GM21529 (cell line): ENCODE measurements at regions not wholly inside any gene's neighbourhood (a gene's known extent, or its start where the extent isn't known, plus 50 kb on each side); places are given as distances from the start of the nearest gene placed in this dataset.
A peak's percentile ranks its signal among the peaks of the same experiment; 100 is the strongest.

ENCODE experiments used
- ATAC-seq: cut with Tn5 transposase; IDR thresholded peaks from one replicate; pipeline ENCODE4 v1.9.1; 2021; ENCODE audit not compliant: unreplicated experiment

DNA sequence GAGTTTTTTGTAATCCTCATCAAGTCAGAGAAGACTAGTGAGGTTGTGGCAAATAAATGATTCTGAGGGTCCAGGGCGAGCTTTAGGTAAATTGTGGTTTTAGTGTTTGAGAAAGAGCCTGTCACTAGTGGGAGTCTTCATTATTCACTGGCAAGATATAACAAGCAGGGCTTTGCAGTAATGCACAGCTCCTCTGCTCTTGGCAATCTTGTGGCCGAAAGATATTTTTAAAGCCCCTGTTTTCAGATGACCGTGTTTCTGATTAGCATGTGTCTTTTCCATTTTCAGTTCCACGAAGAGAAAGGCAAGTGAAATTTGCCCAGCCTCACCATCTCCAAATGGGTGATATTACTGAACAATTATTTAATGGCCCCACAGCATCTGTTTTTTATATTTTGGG, 154.0 kb upstream of the BCL6 start:
- no peak for ATAC-seq

DNA sequence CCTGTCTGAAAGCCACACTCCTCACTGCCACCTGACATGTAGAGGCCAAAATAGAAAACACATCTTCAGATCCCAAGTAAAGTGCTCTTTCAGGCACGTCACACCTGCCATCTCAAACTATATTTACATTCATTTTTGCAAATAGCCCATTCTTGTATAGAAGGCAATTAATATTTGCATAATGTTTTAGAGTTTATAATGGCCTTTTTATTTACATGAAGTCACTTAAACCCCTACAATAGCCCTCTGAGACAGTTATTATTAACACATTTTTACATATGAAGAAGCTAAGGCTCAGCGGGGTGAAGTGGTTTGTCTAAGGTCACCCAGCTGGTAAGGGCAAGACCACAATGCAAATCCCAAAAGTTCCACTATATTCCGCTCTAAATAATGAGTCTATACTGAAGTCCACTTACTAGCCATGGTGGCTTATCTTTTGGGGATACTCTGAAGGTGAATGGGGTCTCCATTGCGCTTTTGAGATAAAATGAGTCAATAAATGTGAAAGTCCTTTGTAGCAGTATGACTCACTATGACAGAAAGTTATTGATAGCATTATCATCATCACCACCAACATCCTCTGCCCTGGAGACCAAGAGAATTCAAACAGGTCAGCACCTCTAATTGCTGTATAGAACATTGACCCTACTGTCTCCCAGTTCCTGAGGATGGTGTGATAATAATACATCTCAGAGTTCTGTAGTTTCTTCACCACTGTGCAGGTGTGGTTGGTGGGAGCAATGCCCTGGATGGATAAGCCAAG, 155.9 kb upstream of the BCL6 start:
- ATAC-seq, result peak; percentile 51

- peak; percentile 78 for ATAC-seq
These were observed 156.8 kb upstream of the BCL6 start for GRCh38 chr3:187902041-187902471.

- no peak for ATAC-seq
These were observed 157.7 kb upstream of the BCL6 start for GRCh38 chr3:187902936-187903335.

DNA sequence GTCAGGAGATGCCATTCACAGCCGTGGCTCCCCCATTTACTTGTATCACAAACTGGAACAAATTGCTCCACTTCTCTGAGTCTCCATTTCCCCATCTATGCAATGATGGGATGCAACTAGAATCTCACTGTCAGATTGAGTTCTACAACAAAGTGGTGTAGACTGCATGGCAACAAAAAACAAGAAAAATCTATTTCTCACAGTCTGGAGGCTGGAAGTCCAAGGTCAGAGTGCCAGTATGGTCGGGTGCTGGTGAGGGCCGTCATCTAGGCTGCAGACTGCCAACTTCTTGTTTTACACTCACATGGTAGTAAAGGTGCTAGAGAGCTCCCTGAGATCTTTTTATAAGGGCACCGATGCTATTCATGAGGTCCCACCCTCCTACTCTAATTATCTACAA, 158.4 kb upstream of the BCL6 start:
- no peak for ATAC-seq

DNA sequence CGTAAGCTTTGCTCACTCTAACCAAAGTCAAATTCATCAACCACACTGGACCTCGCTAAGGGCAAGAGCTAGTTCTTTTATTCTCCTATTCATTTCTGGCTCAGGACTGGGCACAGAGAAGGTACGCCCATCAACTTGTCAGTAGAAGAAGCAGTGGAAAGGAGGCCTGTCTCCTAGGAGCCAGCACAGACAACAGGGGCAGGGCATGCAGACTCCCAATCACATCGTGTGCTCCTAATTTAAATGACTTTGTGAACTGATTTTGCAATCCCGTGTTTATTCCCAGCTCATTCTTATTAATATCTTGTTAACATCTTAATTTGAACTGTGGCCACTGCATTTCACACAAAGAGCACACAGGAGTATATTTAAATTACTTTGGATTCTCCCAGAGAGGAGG, 161.1 kb upstream of the BCL6 start:
- ATAC-seq, result no peak

DNA sequence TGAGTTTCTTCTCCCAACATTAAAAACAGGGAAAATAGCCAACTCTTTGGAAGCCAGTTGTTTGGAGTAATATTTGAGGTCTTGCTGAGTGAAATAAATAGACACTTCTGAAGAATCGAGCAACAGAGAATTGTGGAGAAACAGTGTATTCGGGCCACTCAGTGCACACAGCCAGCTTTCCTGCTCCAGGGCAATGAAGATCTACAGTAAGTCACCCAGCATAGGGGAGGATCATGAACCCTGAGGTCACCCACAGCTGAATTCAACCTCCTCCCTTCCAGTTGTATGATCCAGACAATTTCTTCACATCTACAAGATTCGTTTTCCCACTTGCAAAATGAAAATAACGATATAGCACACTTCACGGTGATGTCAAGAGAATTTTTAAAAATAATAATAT, 161.7 kb upstream of the BCL6 start:
- no peak for ATAC-seq

DNA sequence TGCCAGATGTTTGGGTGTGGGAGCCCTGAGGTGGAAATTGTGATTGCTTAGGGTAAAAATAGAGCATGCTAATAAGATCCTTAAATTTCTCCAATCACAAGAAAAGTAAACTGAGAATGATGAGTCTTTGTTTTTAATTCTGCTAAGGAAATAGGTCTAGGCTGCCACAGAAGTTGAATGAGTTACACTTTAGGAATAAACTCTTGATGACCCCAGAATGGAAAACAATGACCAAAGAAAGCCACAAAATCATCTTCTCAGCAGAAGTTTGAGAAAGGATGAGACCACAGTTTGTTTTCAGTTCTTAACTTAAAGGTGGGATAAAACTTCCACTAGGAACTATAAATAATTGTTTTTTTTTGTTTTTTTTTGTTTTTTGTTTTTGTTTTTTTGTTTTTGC, 164.6 kb upstream of the BCL6 start:
- no peak for ATAC-seq

- no peak for ATAC-seq
These were observed 166.7 kb upstream of the BCL6 start for GRCh38 chr3:187912007-187912406.

GRCh38 chr3:187913617-187914033, 168.4 kb upstream of the BCL6 start:
- ATAC-seq, result no peak

- no peak for ATAC-seq
These were observed 169.0 kb upstream of the BCL6 start for GRCh38 chr3:187914231-187914630.

GRCh38 chr3:187916072-187916471, 170.8 kb upstream of the BCL6 start:
- ATAC-seq, result no peak

- no peak for ATAC-seq
These were observed 172.9 kb upstream of the BCL6 start for GRCh38 chr3:187918081-187918644.

DNA sequence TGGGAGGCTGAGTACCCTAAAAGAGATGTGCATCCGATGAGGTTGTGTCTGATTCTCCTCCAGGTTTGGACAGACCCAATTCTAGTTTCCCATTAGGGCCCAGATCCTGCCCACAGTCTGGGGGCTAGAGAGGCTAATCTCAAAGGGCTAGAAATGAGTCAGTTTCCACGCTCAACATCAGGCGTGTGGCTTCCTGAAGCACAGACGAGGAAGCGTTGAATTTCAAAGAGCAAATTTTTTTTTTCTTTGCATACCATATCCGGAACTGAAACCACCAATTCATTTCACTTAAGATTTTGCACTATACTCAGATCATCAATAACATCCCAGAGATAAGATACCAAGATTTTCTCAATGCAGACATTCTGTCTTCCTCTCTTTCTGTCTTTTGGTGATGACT, 173.8 kb upstream of the BCL6 start:
- peak; percentile 93 for ATAC-seq

DNA sequence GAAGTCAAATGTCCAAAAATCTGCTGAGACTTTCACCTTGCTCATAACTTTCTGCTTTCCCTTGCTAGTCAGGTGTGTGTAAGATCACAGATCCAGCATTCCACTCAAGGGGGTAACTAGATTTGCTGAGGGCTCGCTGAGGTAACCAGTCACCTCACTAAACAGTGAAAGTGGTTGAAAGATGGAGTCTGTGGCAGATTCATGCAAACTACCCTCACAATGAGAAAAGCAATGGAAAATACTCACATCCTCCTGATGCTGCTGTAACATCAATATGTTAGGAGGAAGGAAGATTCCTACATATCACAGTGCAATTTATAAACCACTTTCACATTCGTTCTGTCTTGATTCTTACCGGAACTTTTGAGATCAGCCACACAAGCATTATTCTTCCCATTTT, 174.3 kb upstream of the BCL6 start:
- peak; percentile 44 for ATAC-seq

- no peak for ATAC-seq
These were observed 174.8 kb upstream of the BCL6 start for GRCh38 chr3:187920030-187920429.

- no peak for ATAC-seq
These were observed 175.6 kb upstream of the BCL6 start for GRCh38 chr3:187920913-187921312.

DNA sequence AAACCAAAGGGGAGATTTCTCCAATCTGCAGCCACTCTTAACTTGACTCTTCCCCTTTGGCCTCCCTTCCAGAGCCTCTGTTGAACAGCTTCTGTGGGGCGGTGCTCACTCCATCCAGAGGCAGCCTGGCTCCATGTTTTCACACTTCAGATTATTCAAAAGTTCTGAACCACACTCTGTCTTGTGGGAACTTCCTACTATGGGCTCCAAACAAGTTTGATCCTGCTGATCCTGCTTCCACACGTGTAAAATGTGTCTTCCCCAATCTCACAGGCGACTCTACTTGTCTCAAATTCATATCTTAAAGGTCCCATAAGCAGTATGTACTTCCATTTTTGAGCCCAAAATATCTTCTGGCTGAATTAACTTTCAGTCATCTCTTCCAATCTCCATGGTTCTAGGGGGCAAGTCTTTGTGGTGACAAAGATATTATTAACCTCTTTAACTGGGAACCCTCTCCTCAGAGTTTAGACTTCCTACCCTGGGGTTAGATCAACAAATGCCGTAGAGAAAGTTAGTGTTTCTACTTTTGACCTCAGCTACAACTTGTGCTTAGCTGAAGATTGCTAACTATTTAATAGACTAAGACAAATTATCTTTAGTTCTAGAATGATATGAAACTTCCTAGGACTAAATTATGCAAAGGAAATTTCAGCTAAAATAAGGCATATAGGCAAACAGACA, 176.3 kb upstream of the BCL6 start:
- no peak for ATAC-seq

- no peak for ATAC-seq
These were observed 177.6 kb upstream of the BCL6 start for GRCh38 chr3:187922704-187923416.

DNA sequence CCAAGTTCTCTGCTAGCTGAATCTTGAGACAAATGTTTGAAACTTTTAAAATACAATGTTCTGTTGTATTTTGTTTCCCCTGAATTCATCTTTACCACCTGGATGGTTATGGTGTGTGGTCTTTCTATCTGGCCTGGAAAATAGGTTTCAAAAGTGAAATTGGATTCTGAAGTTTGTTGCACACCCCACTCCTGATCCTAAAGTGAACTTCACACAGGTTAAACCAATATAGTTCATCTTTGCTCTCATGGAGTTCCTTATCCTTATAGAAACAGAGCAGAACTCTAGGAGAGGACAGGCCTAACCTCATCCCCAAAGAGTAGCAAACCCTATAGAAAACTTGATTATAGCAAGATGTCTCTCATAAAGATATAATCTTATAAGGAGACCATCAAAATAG, 179.4 kb upstream of the BCL6 start:
- ATAC-seq, result no peak

GRCh38 chr3:187925326-187925725, 180.1 kb upstream of the BCL6 start:
- no peak for ATAC-seq

DNA sequence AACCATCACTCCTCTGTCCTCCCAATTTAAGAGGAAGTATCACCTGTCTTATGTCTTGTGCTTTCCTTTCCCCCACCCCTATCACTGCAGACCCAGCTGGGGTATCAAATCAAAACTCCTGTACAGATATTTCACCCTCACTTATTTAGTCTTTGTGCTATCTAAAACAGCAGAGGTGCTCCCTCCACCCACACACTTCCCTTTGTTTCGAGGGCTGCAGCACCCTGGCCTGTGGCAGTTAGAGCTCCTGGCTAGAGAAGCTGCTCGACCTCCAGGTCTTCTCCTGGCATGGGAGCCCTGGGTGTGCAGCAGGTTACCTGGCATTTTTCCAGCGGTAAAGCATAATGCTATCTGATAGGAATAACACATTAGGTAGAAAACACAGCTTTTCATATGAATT, 181.4 kb upstream of the BCL6 start:
- no peak for ATAC-seq
